ENCODE measurements at regions not wholly inside any gene's neighbourhood (a gene's known extent, or its start where the extent isn't known, plus 50 kb on each side); places are given as distances from the start of the nearest gene placed in this dataset.
A peak's percentile ranks its signal among the peaks of the same experiment; 100 is the strongest.

DNA sequence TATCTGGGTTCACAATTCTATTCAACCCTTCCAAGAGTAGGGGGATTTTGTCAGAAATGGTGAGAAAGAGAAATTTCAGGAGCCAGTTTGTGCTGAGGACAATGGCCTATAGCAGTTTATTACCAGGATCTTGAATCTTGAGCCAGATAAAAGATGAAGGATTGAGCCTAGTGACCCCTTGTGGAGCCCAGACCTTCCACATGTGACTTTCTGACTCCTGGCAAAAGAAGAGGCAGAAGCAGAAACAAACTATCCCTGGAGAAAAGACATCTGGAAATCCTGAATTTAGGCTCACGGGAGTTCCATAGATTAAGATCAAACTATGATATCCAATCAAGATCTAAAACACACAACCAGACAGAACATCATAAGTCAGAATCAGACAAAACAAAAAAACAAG is 60.9 kb upstream of the CHRM2 start:
- DNase-seq: no peak
- intact Hi-C loops (cut with DNase I): no loop called here

DNA sequence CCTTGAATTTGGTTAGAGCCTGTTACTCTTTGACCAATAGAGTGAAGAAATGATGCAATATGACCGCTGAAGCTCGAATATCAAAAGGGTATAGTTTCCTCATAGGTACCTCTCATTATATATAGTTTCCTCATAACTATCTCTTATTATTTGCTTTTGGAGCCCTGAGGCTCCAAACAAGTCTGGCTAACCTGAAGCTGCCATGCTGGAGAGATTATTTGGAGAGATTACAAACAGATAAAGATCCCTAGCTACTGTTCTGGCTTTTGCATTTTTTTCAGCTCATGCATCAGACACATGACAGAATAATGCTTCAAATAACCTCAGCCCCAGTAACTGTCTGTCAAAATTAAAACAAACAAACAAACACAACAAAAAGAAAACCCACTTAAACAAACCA is 65.4 kb upstream of the CHRM2 start:
- no peak for DNase-seq
- intact Hi-C loops (cut with DNase I): no loop called here

DNA sequence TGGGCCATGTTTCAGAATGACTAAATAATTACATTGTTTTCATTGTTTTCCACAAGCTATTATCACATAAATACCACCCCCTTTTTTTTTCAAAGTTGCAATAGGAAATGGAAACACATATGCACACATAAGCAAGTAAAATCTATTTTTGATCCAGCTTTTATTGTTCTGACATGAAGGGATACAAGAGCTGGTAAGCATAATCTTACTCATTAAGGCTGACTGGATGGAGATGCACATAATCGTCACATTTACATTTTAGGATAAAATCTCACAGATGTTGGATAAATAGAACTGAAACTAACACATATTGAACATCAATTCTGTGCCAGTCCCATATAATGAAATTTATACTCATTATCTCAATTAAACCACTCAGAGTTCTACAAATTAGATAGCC is 84.5 kb upstream of the CHRM2 start:
- DNase-seq: no peak
- intact Hi-C loops (cut with DNase I): no loop called here

DNA sequence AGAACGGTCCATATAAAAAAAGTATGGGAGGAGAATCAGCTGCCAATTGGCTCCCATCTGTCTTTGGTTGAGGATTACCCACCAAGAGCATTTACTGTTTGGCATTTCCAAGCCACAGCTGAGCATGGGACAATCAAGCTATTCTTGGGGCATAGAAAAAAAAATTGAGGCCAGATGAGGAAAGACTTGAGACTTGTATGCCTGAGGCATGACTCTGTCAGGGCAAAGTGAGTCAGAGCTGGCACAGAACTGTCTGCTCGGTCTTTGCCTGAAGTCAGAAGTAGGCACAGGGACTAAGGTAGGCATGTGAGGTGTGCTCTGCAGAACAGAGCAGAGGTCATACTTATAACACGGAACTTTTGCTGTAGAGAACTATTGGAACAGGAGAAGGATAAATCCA is 126.5 kb upstream of the CHRM2 start:
- intact Hi-C loops (cut with DNase I): no loop called here
- DNase-seq: no peak

DNA sequence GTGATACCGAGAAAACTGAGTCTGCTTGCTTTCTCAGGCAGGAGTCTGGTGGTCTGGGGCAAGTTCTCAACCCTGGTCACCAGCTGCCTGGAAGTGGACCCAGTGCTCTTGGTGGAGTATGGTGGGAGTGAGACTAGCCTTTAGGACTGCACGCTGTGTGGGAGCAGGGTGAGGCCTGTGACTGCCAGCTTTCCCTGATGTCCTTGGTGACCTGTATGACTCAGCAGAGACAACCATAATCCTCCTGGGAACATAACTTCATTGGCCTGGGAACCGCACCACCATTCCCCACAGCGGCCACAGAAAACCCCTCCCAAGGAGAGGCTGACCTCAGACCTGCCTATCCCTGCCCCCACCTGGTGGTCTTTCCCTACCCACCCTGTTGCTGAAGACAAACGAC is 139.5 kb upstream of the CHRM2 start:
- intact Hi-C loops (cut with DNase I): no loop called here
- no peak for DNase-seq

DNA sequence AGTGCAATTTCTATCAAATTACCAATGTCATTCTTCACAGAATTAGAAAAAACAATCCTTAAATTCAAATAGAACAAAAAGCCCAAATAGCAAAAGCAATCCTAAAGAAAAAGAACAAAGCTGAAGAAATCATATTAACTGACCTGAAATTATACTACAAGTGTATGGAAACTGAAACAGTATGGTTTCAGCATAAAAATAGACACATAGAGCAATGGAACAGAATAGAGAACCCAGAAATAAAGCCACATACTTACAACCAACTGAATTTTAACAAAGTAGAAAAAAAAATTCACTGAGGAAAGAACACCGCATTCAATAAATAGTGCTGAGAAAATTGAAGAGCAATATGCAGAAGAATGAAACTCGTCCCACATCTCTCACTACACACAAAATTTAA is 142.0 kb upstream of the CHRM2 start:
- intact Hi-C loops (cut with DNase I): no loop called here
- no peak for DNase-seq

DNA sequence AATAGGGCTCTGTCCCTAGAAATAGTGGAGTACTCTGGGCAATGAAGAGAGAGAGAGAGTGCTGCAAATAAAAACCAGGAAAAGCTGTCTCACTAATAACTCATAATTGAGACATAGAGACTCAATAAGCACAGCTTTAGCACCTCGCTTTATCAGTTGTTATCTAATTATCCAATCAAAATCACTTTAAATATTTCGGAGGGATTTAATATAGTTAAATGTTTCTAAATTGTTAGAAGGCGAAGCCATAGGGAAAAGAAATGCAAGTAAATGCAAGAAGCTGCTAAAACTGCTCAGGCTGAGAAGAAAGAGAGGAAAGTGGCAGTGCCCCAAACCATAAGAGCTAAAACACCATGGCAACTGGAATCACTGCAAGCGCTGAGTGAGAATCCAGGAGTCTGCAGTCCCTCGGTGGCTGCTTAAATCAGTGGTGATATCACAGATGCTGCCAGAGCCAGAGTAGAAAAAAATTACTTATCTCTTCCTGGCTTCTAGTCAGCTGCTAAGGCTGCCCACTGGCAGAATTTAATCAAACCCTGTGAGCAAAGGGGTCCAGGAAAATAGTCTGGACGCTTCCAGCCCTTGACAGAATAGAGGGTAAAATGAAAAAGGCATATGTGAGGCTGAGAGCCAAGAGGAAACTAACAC is 150.4 kb upstream of the CHRM2 start:
- intact Hi-C loops (cut with DNase I): no loop called here
- no peak for DNase-seq

DNA sequence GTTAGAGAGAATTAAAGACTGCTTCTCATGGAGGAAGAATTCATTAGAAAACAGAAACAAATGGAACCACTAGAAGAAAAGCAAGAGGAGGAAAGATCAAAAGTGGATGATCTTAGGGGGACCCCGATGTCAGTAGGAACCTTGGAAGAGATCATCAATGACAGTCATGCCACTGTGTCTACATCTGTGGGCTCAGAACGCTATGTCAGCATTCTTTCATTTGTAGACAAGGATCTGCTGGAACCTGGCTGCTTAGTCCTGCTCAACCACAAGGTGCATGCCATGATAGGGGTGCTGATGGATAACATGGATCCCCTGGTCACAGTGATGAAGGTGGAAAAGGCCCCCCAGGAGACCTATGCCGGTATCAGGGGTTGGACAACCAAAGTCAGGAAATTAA is 154.4 kb upstream of the CHRM2 start:
- intact Hi-C loops (cut with DNase I): no loop called here

DNA sequence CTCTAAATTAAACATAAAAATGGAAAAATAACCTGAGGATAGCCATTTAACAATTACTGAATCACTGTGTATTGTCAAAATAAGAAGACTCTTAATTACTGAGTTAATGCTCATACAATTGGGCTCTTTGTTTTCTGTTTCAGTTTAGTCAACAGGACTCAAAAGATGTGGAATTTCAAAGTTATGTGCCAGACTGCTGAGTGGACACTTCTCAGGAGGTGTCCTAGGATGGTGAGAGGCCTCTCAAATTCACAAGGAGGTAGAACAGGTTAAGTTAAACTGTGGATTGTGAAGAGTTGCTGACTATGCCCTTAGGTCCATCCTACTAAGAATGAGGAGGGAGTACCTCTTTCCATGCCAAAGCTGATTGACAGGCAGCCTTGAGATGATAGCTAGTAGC is 157.7 kb upstream of the CHRM2 start:
- intact Hi-C loops (cut with DNase I): no loop called here
- no peak for DNase-seq

More for the DNA sequence above, 154.4 kb upstream of the CHRM2 start:
- DNase-seq: no peak

DNA sequence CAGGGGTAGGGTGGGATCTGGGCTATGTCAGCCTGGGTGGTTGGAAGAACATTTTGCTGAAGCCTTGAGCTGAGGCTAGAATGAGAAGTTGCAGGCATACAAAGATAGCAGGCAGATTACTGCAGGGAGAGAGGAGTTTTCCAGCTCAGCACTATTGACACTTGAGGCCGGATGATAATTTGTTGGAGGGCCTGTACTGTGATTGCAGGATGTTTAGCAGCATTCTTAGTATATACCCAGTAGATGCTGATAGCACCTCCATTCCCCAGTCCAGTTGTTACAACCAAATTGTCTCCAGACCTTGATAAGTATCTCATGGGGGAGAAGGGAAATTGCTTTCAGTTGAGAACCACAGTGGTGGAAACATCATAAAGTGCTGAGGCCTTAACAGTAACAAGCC is 158.6 kb upstream of the CHRM2 start:
- intact Hi-C loops (cut with DNase I): no loop called here
- DNase-seq: no peak

DNA sequence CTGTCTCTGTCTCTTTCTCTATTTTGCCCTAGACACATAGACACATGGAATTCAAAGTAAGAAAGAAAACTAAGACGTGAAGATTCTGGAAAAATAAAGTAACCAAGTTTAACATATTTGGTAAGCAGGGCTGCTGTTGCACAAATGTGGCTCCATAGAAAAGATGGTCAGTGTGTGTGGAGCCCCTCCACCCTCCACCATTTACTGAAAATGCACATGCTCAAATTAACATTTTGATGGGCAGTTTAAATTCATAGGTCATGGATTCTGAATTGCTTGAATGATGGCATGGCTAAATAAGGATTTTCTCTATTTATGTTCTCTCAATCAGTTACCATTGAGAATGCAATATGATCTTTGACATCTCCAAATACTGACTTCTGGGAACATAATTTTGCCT is 165.5 kb upstream of the CHRM2 start:
- DNase-seq: no peak
- intact Hi-C loops (cut with DNase I): no loop called here

DNA sequence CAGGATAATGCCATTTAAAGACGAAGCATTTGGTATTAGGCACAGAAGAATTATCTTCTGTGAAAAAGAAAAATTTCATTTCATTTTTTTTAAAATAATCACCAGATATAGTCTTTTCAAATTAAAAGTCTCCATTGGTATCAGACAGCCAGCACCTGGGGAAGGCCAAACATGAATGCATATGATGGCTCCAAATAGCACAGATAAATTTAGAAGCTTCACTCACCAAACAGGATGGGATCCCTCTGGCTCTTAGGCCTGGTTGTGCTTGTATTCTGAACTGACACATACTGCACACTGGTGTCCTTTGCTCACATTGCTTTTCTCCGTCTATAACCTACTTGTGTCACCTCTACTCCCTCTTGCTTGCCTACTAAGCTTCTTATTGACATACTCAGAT is 169.5 kb upstream of the CHRM2 start:
- intact Hi-C loops (cut with DNase I): no loop called here
- no peak for DNase-seq

DNA sequence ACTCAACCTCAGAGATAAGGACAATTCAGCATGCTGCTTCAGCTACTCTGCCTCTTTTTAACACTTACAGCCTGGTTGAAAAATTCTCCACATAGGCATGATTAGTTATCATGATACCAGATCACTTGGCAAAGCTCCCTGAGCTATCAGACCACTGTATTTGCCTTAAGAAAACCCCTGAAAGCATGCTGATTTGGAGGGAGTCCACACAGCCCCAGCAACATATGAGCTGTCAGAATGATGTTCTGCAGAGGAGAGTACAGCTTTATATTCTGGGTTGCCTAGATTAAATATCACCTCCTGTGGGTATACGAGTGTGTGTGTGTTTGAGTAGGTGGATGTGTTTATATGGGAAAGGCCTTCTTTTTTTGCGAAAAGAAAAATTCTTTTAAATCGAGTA is 170.2 kb upstream of the CHRM2 start:
- DNase-seq: no peak
- intact Hi-C loops (cut with DNase I): no loop called here

DNA sequence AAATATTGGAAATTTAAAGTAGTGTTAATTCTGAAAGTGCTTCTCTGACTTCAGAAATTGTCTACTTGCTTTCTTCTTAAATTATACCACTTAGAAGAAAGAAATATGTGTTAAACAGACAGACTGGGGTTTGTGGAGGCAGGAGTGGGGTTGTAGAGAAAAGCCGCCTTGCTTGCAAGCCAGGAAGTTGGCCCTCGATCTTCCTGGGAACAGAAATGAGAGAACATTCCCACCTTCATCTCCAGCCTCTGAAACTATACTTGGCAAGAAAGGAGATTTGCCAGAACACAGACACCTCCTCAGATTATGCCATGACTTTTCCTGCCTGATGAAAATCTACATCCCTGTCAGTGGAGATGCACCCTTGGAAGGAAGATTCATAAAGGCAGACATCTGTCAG is 171.2 kb upstream of the CHRM2 start:
- no peak for DNase-seq
- intact Hi-C loops (cut with DNase I): no loop called here

DNA sequence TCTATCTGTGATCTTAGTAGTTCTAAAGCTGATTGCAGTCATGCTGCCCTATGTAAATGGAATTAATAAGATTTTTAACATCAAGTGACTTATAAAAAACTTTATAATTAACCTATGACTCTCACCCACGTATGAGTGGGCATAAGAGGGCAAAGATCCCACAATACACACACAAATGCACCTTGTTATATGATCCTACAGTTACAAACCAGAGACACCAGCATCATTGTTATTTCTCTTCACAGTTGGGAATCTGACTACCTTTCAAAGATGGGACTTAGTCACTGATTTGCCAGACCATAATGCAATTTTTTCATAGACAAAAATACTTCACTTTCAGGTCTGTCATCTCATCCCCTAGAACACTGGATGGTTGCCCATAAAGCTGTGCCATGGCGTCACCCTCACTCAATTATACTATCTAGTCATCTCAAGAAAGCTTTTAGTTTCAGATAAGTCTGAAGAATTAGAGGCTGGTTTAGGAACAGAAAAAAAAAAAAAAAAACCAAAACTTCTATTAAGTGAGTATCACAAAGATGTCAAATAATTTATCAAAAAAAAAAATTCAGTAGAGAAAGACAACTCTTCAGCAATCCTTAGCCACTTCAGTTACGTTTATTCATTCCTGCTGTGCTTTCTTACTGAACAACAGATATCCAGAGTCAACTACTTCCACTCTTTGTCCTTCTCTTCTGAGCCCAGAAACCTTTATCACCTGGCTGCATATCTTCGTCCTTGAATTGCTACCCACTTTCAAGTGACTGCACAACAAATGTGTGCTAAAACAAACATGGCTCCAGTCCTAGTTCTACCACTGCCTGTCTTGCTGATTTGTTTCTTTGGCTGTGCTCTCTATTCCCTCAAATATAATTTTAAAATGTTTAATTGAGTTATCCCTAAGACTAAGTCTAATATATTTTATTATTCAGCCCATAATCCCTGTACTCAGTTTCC is 175.0 kb upstream of the CHRM2 start:
- intact Hi-C loops (cut with DNase I): no loop called here
- DNase-seq: no peak

DNA sequence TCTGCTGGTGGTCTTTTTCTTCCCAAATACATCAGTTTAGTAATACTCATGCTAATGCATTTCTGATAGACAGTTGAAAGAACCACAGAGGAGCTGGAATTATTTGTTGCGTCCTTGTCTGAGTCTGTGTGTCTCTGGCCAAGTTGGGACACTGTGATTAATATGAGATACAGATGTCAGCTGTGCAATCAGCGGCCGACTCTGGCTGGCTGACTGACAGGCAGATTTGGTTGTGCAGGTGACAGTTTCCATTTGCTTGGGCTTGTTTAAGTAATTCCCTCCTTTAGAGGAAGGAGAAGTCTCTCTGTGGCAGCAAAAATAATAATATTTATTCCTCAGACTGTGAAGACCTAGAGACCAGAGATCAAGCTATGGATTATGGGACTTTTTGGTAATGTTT is 176.2 kb upstream of the CHRM2 start:
- DNase-seq: no peak
- intact Hi-C loops (cut with DNase I): no loop called here

DNA sequence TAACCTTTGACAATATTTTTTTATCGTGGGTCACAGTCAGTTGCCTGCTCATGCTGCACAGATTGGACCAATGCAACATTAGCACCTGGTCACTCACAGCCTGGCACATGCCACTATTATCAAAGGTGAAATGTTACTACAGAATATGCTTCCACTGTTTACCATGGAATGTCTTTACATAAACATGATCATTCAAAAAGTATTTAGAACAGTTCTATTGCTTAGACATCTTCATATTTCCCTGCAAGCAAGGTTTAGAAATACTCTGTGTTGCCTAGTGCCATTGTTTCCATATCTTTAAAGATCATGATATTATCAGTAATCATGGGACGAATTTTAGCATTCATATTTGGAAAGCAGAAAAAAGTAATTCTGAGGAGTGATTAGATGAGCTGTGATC is 179.9 kb upstream of the CHRM2 start:
- intact Hi-C loops (cut with DNase I): no loop called here
- DNase-seq: no peak

DNA sequence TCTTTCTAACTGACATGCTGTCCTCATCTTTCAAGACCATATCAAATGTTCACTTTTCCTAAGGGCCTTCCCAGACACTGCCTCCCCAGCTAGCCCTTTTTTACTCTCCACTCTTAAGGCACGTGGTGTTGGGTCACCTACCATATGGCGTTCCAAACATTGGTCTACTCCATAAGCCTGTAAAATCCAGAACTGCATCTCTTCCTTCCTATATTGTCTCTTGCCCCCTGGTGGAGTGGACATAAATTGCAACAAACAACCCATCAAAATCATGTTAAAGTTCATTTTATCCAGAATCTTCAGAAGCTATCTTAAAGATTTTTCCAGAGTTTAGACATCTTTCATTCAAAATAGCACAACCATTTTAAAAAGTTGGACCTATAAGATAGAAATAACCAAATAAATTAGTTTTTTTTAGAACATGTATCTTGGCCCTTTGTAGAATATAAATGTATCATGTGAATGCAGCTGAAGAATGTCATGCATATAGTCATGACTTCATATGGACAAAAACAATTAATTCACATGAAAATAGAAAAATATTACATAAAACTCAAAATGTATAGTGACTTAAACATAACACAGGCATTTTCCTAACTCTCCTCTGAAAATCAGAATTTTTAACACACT is 180.6 kb upstream of the CHRM2 start:
- DNase-seq: peak in 6 of 42 donors; percentile 4 to 65 (median 22)
- intact Hi-C loops (cut with DNase I): no loop called here

DNA sequence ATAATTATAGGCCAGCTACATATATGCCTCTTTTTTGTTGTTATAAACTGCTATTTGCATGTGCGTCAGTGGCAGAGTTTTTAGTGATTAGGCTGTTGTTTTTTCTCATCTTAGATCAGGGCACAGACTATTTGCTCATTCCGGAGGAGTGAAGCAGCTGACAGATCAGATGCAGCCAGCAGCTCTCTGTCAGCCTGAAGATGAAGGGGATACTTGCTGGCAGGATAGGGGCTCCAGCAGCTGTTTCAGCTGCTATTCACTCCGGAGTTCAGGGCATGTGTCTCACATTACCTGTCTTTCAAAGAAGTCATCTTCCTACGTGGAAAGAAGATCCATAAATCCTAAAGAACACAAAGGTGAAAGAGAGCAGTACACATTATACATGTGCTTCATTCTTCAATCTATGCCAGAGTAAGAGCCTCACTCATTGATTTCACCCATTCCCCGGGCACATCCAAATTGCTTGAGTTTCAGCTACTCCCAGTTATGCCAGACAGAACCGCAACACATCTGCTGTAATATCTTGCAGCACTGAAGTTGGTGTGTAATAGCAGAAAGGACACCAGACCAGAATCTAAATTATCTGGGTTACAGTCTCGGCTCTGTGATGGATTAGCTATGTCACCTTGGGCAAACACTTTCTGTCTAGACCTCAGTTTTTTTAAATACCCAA is 182.8 kb upstream of the CHRM2 start:
- intact Hi-C loops (cut with DNase I): no loop called here
- no peak for DNase-seq

Data from head of caudate nucleus (tissue), 42 donors.